GDM1 (cell line): ENCODE measurements at regions not wholly inside any gene's neighbourhood (a gene's known extent, or its start where the extent isn't known, plus 50 kb on each side); places are given as distances from the start of the nearest gene placed in this dataset.
"Not testable (repeated sequence)": the region's sequence is repeated elsewhere in the genome, so short reads cannot be mapped to it uniquely, and the experiment has no call there.

Experiments
- DNase-seq: peaks from one replicate; lab custom pipeline; 2025; lab: John Stamatoyannopoulos, UW

DNA sequence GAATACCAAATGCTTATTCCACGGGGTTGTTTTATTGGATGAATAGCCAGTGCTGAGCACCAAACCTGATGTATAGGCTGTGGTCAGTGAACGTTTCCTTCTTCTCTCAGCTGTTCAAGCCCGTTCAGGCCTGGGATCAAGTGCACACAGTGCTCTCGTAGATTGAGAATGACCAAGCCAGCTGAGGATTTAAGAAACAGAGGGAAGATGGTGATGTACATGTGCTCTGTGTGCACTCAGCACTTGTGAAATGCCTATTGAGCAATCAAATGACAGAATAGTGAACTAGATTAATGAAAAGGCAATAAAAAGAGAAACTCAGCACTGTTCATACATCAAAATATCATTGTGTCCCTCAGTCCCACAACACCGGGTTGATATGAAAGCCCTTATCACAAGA lies 302.5 kb downstream of the BMPER start:
- DNase-seq: no peak

- DNase-seq: no peak
These were observed 303.7 kb downstream of the BMPER start for GRCh38 chr7:34208878-34209621.

- DNase-seq: no peak
These were observed 305.7 kb downstream of the BMPER start for GRCh38 chr7:34211018-34211417.

DNA sequence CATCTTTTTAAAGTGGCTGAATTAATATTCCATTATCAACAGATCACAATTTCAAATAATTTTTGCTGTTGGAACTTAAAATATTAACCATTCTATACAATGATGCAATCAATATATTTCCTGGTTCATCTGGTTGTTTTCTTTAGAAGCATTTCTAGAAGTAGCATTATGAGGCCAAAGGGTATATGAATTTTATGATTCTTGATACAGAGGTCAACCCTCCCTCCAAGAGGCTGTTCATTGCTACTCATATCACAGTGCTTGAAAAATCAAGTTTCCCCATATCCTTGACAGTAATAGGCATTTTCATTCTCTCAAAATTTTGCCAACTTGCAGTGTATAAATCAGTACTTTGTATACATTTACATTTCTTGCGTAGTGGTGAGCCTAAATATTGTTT lies 312.6 kb downstream of the BMPER start:
- no peak for DNase-seq

DNA sequence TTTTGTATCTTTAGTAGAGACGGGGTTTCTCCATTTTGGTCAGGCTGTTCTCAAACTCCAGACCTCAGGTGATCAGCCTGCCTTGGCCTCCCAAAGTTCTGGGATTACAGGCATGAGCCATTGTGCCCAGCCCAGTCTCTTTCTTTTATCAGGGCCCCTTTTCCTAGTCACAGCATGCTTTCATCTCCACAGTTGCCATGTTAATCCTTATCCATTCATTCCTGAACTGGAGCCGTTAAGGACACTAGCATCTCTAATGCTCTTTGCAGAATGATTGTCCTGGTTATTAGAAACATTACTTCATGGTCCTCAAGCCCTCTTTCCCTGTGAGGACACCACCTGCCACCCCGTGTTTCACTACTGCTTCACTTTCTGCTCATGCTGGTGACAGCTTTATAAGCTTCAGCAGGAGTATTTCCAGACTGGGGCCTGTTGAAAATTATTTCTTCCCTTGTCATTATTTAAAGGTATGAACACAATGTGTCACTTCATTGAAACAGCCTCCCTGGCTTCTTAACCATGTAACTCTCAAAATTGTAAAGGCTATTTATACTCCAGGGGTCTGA lies 313.9 kb downstream of the BMPER start:
- no peak for DNase-seq

DNA sequence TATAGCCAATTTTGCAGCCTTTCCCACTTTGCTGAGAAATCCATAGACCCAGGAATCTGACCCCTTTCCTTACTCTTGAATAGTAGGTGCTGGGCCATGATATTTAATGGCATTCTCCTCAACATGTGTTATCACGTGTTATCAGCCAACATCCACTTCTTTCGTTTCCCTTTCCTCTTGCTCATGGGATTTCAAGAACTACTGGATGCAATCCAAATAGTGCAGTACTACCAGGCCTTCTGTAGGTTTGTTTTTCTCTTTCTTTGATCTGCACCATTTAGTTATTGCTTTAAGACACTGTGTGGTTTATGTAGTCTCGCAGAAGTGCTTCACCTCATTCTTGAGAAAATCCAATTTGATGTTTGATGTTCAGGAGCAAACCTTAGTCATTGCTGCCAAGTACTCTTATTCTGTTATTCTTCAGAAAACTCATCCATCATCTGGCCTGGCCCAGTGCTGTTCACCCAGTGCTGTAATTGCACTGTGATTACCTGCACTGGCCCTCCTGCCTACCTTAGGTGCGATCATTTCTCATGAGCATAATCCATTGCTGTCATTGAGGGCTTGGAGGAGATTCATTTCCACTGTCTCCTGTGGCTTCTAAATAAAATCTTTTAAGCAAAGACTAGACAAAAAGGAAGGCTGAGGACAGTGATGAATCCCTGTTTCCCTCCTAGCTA lies 315.3 kb downstream of the BMPER start:
- DNase-seq: no peak

- DNase-seq: no peak
These were observed 317.0 kb downstream of the BMPER start for GRCh38 chr7:34222316-34222715.

- no peak for DNase-seq
These were observed 317.4 kb downstream of the BMPER start for GRCh38 chr7:34222722-34223121.

DNA sequence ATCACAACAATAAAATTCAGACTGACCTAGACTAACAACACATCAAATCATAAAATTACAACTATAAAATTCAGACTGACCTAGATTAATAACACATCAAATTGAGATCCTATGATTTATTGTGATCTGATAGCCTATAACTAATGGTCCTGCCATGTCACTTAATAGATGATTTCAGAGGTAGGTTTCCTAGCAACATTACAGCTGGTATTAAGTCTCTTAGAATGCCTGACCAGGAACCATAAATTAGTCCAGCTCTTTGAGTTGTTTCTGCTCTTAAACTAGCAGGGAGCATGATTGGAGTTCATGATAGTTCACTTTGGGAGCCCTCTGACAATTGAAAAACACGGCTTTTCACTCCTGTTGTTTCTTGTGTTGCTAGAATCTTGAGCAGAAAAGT lies 318.9 kb downstream of the BMPER start:
- DNase-seq: no peak

GRCh38 chr7:34225193-34225592 lies 319.9 kb downstream of the BMPER start:
- DNase-seq: no peak

DNA sequence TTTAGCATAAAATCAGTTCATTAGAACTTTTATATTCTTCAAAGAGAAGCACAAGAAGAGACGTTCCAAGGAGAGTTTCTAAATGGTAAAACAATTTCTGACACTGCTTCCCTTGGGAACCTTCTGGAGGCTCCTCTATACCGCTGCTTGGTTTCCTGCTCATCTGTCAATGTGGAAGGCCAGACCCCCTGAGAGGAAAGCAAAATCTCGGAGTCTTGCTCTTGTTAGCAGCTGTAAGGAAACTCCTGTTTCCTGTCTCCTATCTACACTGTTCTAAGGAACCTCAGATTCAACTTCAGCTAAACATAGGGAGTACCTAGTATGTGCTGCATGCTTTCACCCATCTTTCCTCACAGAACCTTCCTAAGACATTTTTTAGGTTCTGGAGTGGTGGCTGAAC lies 322.2 kb downstream of the BMPER start:
- no peak for DNase-seq

- not testable (repeated sequence) for DNase-seq
These were observed 329.8 kb downstream of the BMPER start for GRCh38 chr7:34235101-34235500.

DNA sequence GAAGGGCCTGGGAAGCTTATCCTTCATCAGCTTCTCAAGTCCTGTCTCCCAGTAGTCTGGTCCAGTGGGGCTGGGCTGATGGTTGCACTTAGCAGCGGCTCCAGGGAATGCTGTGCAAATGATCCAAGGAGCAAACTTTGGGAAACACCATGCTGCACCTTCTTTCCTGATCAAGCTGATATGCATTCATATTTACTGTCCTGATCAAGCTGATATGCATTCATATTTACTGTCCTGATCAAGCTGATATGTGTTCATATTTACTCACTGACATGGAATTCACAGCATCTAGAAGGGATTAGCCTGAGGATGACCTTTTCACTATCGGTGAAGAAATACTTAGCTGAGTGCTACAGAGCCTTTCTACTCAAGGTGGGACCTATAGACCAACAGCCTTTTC lies 330.7 kb downstream of the BMPER start:
- no peak for DNase-seq

GRCh38 chr7:34236839-34237492 lies 331.6 kb downstream of the BMPER start:
- no peak for DNase-seq

- no peak for DNase-seq
These were observed 332.1 kb downstream of the BMPER start for GRCh38 chr7:34237493-34237849.

- DNase-seq: no peak
These were observed 335.1 kb downstream of the BMPER start for GRCh38 chr7:34240417-34240816.

GRCh38 chr7:34242391-34242790 lies 337.1 kb downstream of the BMPER start:
- DNase-seq: no peak

- no peak for DNase-seq
These were observed 339.9 kb downstream of the BMPER start for GRCh38 chr7:34245246-34245645.

DNA sequence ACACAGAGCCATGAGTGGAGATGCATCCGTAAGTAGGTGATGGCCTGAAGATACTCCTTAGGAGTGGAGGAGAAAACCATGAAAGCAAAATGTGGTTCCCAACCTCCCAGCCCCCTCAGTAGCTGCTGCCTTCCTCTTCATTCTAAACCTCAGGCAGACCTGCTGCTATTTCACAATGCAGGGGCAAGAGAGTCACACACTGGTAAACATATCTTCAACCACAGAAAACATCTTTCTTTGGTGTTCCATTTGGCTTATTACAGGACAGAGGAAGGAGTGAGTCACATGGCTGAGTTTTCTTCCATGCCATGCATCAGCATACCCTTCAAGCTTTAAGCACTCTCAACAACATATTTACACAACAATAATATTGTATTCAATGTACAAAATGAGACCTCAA lies 342.1 kb downstream of the BMPER start:
- DNase-seq: no peak

DNA sequence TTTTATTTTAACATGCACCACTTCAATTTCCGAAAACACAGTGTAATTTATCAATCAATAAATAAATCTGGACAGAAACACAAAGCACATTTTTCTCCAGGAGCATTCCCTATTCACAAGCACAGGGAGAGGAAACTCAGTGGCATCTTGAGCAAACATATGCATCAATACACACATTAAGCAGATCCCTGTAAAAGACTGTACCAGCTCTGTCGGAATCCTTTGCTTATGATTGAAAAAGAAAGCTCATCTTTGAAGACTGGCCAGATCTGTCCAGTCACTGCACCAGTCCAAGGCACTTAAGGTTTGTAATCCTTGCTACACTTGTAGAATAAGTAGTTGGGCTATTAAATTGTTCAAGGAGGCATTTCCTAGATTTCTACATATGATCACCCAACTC lies 343.9 kb downstream of the BMPER start:
- no peak for DNase-seq

DNA sequence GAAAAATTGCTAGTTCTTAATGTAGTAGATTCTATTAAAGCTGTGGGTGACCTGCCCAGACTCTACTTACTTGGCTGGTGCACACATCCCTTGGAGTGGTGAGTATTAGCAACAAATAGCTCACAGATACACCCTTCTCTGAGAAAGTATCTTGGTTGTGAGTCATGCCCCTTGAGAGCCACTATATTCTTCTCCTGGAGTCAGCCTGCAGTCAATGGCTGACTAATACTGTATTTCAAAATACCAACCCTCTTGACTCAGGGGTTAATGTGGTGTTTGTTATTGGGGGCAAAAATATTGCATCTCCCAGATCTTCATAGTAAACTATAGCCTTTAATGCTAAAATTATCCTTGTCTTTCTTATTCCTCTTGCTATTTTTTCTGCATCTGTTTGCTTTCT lies 354.9 kb downstream of the BMPER start:
- DNase-seq: no peak

DNA sequence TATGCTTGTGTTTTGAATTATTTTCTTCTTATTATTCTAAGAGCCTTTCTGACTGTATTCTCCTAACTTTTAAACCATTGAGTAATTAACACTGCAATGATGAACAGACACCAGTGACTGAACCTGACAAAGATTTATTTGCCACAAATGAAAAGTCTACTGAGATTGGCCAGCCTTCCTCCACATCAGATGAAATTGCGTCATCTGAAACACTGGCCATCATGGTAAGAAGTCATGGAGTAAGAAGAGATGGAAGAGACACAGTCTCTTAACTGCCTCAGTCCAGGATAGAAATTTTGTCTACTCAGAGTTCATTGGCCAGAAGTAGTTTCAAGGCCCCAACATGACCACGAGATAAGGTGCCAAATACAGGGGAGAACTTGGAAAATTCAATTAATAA lies 357.8 kb downstream of the BMPER start:
- no peak for DNase-seq

- DNase-seq: no peak
These were observed 363.7 kb downstream of the BMPER start for GRCh38 chr7:34269084-34269483.
